GM23338 (cell line): ENCODE measurements at regions not wholly inside any gene's neighbourhood (a gene's known extent, or its start where the extent isn't known, plus 50 kb on each side); places are given as distances from the start of the nearest gene placed in this dataset.

ENCODE experiments used
- CREB1 ChIP-seq: fragments of 250-450 bp; sonication (Bioruptor Pico); IDR thresholded peaks from 2 replicates; pipeline ENCODE4 v1.5.0; 2020; ENCODE audit warnings: low read depth, mild to moderate bottlenecking, moderate library complexity
- CTCF ChIP-seq, 2 experiments: fragments of 200-600 bp in 1 of 2; sonication (generic) in 1 of 2; conservative IDR thresholded peaks; 2 replicates each; pipeline versions ENCODE4 v1.5.1 to v1.6.1; 2016 to 2017; ENCODE audit warnings: antibody characterized with exemption in 2 of 2, low read depth in 2 of 2, mild to moderate bottlenecking in 2 of 2, moderate library complexity in 1 of 2
- ETS1 ChIP-seq: IDR thresholded peaks from 2 replicates; pipeline ENCODE4 v1.6.1; 2016; ENCODE audit warnings: antibody characterized with exemption
- EZH2 ChIP-seq: fragments of 200-600 bp; sonication (generic); IDR thresholded peaks from one replicate; pipeline ENCODE4 v1.8.0; 2017; ENCODE audit warnings: antibody characterized with exemption, mild to moderate bottlenecking, low read depth; ENCODE audit not compliant: unreplicated experiment
- EZH2phosphoT487 ChIP-seq: fragments of 200-600 bp; sonication (generic); IDR thresholded peaks from one replicate; pipeline ENCODE4 v1.8.1; 2018; ENCODE audit warnings: antibody characterized with exemption; ENCODE audit not compliant: unreplicated experiment
- NANOG ChIP-seq: IDR thresholded peaks from 2 replicates; pipeline ENCODE4 v1.6.1; 2016; ENCODE audit warnings: antibody characterized with exemption, borderline replicate concordance
- POLR2AphosphoS5 ChIP-seq: IDR thresholded peaks from 2 replicates; pipeline ENCODE4 v1.6.1; 2016; ENCODE audit warnings: antibody characterized with exemption, low read depth
- REST ChIP-seq: IDR thresholded peaks from one replicate; pipeline ENCODE4 v1.6.1; 2018; ENCODE audit warnings: antibody characterized with exemption; ENCODE audit not compliant: unreplicated experiment
- STAT1 ChIP-seq: IDR thresholded peaks from one replicate; pipeline ENCODE4 v1.6.1; 2016; ENCODE audit warnings: antibody characterized with exemption; ENCODE audit not compliant: unreplicated experiment

- TF ChIP-seq CTCF (conservative IDR thresholded peaks at IDR 0.05; ENCODE audit: low read depth in 2 of 2) (no peak), REST (no peak), CREB1 (CRISPR knock-in tag) (no peak), ETS1 (no peak), EZH2 (no peak), POLR2AphosphoS5 (no peak), STAT1 (no peak), EZH2phosphoT487 (no peak), NANOG (no peak)
Observed at GRCh38 chr1:30656171-30656940, 67.0 kb downstream of the MATN1 start.
